SH-SY5Y (cell line): ENCODE measurements at regions not wholly inside any gene's neighbourhood (a gene's known extent, or its start where the extent isn't known, plus 50 kb on each side); places are given as distances from the start of the nearest gene placed in this dataset.

Experiments used
- GATA2 ChIP-seq: IDR thresholded peaks from 2 replicates; pipeline ENCODE4 v1.6.1; 2011; ENCODE audit warnings: mild to moderate bottlenecking, low read depth, low read length
- GATA3 ChIP-seq: IDR thresholded peaks from 2 replicates; pipeline ENCODE4 v1.6.1; 2011; ENCODE audit warnings: low read depth, mild to moderate bottlenecking, low read length, moderate library complexity

DNA sequence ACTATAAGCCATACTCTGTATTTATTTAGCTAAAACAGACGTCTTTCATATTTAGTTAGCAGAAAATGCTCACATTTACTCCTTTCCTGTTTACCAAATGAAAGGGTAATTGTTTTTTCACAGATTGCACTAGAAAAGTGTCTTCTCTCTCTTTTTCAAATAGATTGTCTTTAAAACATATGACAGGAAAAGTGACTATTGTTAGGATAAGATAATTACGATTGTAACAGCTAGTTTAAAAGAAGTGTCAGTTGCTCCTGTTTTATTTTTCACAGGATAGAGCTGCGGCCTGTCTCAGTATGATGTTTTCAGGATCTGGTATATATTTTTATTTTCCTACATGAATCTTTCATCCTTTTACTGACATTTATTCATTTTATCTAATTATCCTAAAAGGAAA lies 353.5 kb downstream of the FBXO8 start:
- TF ChIP-seq GATA3 (no peak), GATA2 (no peak)
